ENCODE measurements at regions not wholly inside any gene's neighbourhood (a gene's known extent, or its start where the extent isn't known, plus 50 kb on each side); places are given as distances from the start of the nearest gene placed in this dataset.
"Not testable (repeated sequence)": the region's sequence is repeated elsewhere in the genome, so short reads cannot be mapped to it uniquely, and the experiment has no call there.

DNA sequence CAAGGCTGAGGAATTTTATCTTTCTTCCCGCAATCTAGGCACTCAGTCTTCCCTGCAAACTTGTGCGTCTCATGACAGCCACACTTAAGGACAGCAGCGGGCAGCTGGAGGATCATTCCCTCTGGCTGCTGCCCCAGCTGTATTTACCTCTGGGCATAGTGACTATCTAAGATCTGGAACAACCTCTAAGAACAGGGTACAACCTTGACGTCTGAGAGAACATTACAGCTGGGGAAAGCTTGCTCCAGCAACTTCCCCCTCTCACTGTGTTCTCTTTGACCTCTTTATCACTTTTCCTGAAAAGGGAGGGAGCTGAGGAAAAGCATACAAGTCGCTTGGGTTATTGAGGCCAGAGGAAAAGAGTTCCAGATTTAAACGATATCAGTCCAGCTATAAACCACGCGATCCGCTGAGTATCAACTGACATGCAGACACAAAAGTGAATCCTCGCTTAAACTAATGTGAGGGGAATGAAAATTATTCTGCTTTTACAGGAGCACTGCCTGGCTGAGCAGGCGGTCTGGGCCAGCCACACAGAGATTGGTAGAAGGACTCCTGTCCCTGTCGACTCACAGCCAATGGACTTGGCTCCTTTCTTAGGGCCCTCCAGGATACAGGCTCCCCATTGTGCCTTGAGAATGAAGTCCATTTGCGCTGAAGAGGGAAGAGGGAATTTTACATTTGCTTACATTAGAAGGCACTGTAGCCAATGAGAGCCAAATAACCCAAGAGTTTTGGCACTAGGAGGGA, 153.3 kb downstream of the QRSL1 start:
- H3K9ac ChIP-seq (ENCODE audit: low read length in 3 of 3), result peak overlapping the region in 2 of 3 donors; percentile 27 to 83
- H3K4me1 ChIP-seq (ENCODE audit: control insufficient read depth in 2 of 3, insufficient read depth in 2 of 3, low read depth in 1 of 3, low read length in 3 of 3), result peaks cover 0 to 18% (median under 1%) of the 10 kb centered on the region in 3 donors
- peaks cover 0 to 4% (median 0%) of the 10 kb centered on the region in 3 donors for H3K9me3 ChIP-seq (ENCODE audit: control insufficient read depth in 2 of 3, insufficient read depth in 1 of 3, low read length in 3 of 3)
- no peak for FAIRE-seq
- intact Hi-C loops (cut with DNase I), result no loop called here
- H3K4me3 ChIP-seq (ENCODE audit: low read length in 3 of 3), result peak overlapping the region in 2 of 3 donors; percentile 80 to 94
- H3K36me3 ChIP-seq (ENCODE audit: control insufficient read depth in 2 of 3, insufficient read depth in 3 of 3, low read length in 3 of 3), result peaks cover 0 to 9% (median 0%) of the 10 kb centered on the region in 3 donors
- peak in 1 of 5 donors; percentile 43 for DNase-seq
- peak overlapping the region; percentile 81 to 88 for H3K27ac ChIP-seq (ENCODE audit: low read depth in 2 of 2, low read length in 2 of 2)
- TF ChIP-seq, protein P1, sequence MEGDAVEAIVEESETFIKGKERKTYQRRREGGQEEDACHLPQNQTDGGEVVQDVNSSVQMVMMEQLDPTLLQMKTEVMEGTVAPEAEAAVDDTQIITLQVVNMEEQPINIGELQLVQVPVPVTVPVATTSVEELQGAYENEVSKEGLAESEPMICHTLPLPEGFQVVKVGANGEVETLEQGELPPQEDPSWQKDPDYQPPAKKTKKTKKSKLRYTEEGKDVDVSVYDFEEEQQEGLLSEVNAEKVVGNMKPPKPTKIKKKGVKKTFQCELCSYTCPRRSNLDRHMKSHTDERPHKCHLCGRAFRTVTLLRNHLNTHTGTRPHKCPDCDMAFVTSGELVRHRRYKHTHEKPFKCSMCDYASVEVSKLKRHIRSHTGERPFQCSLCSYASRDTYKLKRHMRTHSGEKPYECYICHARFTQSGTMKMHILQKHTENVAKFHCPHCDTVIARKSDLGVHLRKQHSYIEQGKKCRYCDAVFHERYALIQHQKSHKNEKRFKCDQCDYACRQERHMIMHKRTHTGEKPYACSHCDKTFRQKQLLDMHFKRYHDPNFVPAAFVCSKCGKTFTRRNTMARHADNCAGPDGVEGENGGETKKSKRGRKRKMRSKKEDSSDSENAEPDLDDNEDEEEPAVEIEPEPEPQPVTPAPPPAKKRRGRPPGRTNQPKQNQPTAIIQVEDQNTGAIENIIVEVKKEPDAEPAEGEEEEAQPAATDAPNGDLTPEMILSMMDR (IDR thresholded peaks at IDR 0.05; ENCODE audit: borderline replicate concordance, extremely low read depth, insufficient read depth), result no peak
- no peaks in the 10 kb centered on the region for H3K27me3 ChIP-seq (ENCODE audit: control insufficient read depth, insufficient read depth, low read length)

DNA sequence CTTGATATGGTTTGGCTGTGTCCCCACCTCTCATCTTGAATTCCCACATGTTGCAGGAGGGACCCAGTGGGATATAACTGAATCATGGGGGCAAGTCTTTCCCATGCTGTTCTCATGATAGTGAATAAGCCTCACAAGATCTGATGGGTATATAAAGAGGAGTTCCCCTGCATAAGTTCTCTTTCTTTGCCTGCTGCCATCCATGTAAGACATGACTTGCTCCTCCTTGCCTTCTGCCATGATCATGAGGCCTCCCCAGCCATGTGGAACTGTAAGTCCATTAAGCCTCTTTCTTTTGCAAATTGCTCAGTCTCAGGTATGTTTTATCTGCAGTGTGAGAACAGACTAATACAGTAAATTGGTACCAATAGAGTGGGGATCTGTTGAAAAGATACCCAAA, 150.2 kb downstream of the QRSL1 start:
- FAIRE-seq; intact Hi-C loops (cut with DNase I): not testable (repeated sequence)
- H3K4me1 ChIP-seq (ENCODE audit: control insufficient read depth in 2 of 3, insufficient read depth in 2 of 3, low read depth in 1 of 3, low read length in 3 of 3), result peaks cover 0 to 16% (median 2%) of the 10 kb centered on the region in 3 donors

DNA sequence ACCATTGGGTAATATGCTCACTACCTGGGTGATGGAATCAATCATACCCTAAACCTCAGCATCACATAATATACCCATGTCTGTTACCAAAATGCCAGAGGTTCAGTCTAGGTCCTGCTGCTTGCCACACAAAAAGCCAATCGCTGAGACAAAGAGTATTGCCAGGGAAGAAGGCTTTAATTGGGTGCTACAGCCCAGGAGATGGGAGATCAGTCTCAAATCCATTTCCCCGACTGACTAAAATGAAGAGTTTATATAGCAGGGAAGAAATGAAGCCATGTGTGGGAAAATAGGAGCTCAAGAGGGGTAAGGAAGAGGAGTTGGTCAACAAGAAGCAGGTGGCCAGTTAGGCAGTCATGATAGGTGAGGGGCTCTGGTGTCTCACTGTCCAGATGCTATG, 149.6 kb downstream of the QRSL1 start:
- H3K27ac ChIP-seq (ENCODE audit: low read depth in 2 of 2, low read length in 2 of 2), result no peak overlapping the region
- H3K36me3 ChIP-seq (ENCODE audit: control insufficient read depth in 2 of 3, insufficient read depth in 3 of 3, low read length in 3 of 3), result peaks cover 0 to 17% (median 0%) of the 10 kb centered on the region in 3 donors
- FAIRE-seq (no peak), DNase-seq (no peak)
- H3K4me1 ChIP-seq (ENCODE audit: control insufficient read depth in 2 of 3, insufficient read depth in 2 of 3, low read depth in 1 of 3, low read length in 3 of 3), result peaks cover 0 to 17% (median 3%) of the 10 kb centered on the region in 3 donors
- H3K9ac ChIP-seq (ENCODE audit: low read length in 3 of 3), result no peak overlapping the region
- TF ChIP-seq, protein P1 (IDR thresholded peaks at IDR 0.05; ENCODE audit: borderline replicate concordance, extremely low read depth, insufficient read depth), result no peak
- H3K27me3 ChIP-seq (ENCODE audit: control insufficient read depth, insufficient read depth, low read length), result no peaks in the 10 kb centered on the region
- H3K4me3 ChIP-seq (ENCODE audit: low read length in 3 of 3), result no peak overlapping the region
- H3K9me3 ChIP-seq (ENCODE audit: control insufficient read depth in 2 of 3, insufficient read depth in 1 of 3, low read length in 3 of 3), result peaks cover 0 to 4% (median 0%) of the 10 kb centered on the region in 3 donors
- intact Hi-C loops (cut with DNase I), result no loop called here

More for the DNA sequence above, 150.2 kb downstream of the QRSL1 start:
- not testable (repeated sequence) for H3K27ac ChIP-seq (ENCODE audit: low read depth in 2 of 2, low read length in 2 of 2); H3K9me3 ChIP-seq (ENCODE audit: control insufficient read depth in 2 of 3, insufficient read depth in 1 of 3, low read length in 3 of 3); H3K4me3 ChIP-seq (ENCODE audit: low read length in 3 of 3); H3K27me3 ChIP-seq (ENCODE audit: control insufficient read depth, insufficient read depth, low read length); H3K9ac ChIP-seq (ENCODE audit: low read length in 3 of 3); DNase-seq
- peaks cover 0 to 10% (median 0%) of the 10 kb centered on the region in 3 donors for H3K36me3 ChIP-seq (ENCODE audit: control insufficient read depth in 2 of 3, insufficient read depth in 3 of 3, low read length in 3 of 3)

DNA sequence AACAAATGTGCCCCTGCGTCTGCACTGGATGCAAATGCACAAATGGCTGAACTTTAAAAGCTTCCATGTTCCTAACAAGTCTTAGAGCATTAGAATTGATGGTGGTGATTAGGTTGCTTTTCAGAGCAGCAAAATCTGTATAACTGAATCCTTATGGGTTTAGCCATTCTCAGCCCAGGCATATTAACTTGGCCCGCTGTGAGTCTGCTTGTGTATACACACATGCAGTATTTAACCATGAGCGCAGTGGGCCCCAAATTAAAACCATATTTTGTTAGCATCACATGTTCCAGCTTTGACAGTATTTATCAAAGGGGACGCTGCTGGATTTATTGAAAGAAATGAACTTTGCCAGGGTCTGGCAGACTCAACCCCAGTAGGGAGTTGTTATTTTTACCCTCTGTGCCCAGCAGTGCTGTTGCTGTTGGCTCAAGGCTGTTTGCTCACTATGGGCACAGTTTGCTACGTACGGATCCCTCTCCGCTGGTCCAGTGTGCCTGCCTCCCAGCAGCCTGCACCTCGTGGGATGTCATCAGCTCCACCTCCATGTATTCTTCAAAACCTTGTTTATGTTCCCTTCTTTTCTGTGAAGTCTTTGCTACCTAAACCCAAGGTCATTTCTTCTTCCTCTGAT, 144.7 kb downstream of the QRSL1 start:
- Histone ChIP-seq H3K27ac (ENCODE audit: low read depth in 2 of 2, low read length in 2 of 2) (peak overlapping the region; percentile 78 to 86), H3K4me1 (ENCODE audit: control insufficient read depth in 2 of 3, insufficient read depth in 2 of 3, low read depth in 1 of 3, low read length in 3 of 3) (peaks cover 3 to 17% (median 8%) of the 10 kb centered on the region in 3 donors), H3K9ac (ENCODE audit: low read length in 3 of 3) (peak overlapping the region in 1 of 3 donors; percentile 68), H3K36me3 (ENCODE audit: control insufficient read depth in 2 of 3, insufficient read depth in 3 of 3, low read length in 3 of 3) (peaks cover 0 to 34% (median 3%) of the 10 kb centered on the region in 3 donors), H3K9me3 (ENCODE audit: control insufficient read depth in 2 of 3, insufficient read depth in 1 of 3, low read length in 3 of 3) (no peaks in the 10 kb centered on the region), H3K4me3 (ENCODE audit: low read length in 3 of 3) (no peak overlapping the region), H3K27me3 (ENCODE audit: control insufficient read depth, insufficient read depth, low read length) (no peaks in the 10 kb centered on the region)
- DNase-seq, result no peak
- FAIRE-seq, result no peak
- intact Hi-C loops (cut with DNase I), result no loop called here
- TF ChIP-seq, protein P1 (IDR thresholded peaks at IDR 0.05; ENCODE audit: borderline replicate concordance, extremely low read depth, insufficient read depth), result no peak

Measured in kidney (tissue), 13 donors.